Epithelial cell of prostate (primary cell): ENCODE measurements at regions not wholly inside any gene's neighbourhood (a gene's known extent, or its start where the extent isn't known, plus 50 kb on each side); places are given as distances from the start of the nearest gene placed in this dataset.
"Not testable (repeated sequence)": the region's sequence is repeated elsewhere in the genome, so short reads cannot be mapped to it uniquely, and the experiment has no call there.

Experiments
- DNase-seq: peaks from one replicate; pipeline ENCODE4 v3.0.0-alpha.2; 2011; ENCODE audit warnings: low read depth, low spot score
- H3K27ac ChIP-seq: fragments of 450-650 bp; 2 replicates; pipeline ENCODE4 v1.5.1; 2017; ENCODE audit warnings: mild to moderate bottlenecking

DNA sequence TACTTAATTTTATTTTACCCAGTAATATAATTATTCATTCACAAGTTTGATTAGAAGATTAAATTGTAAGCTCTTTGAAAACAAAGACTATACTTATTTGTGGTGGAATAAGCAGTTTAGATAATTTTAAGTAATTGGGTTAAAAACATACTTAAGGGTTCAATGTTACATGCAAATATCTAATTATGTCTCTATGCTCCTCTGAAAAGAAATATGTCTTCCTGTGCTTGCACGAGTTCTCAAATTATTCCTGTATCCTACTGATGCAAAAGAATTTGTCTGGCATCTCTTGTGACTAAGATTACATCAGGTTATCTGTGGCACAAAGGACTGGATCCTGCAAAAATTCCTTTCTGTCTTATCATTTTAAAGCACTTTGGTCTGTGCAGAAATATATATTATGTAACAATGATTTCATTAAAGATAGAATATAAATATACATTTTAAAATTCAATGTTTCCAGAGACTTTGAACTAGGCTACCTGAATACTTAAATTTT is 416.7 kb downstream of the COL11A1 start:
- no peak overlapping the region for H3K27ac ChIP-seq
- no peak for DNase-seq

DNA sequence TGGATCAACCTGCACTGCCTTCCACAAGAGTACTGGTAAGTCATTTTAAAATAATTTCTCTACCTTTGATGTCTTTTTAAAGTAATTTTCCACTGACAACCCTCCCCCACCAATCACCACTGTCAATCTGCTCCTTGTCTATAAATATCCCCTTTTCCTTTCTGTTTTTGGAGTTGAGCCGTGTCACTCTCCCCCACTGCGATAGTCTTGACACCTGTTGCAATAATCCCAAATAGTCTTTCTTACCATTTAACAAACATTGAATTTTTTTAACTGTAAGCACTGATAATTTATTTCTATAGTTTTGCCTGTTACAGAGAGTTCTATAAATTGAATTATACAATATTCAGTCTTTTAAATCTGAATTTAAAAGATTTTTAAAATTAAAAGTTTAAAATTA is 420.9 kb downstream of the COL11A1 start:
- DNase-seq: no peak
- H3K27ac ChIP-seq: no peak overlapping the region

DNA sequence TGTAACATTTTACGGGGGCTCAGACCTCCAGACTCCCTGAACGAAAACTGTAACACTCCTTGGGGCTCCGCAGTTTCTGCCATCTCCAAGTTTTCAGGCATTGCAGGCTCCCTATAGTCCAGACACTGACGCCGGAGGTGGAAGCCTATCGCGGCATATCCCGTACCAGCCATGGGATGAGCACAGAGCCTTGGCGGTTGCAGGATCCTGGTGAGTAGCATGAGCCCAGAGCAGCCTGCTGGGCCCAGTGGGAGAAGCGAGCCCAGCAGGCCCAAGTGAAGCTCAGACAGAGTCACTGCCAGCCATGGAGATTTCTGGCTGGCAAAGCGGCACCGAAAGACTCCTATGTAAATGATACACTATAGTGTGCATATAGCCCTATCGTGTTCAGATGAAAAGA is 446.8 kb downstream of the COL11A1 start:
- no peak overlapping the region for H3K27ac ChIP-seq
- DNase-seq: no peak

DNA sequence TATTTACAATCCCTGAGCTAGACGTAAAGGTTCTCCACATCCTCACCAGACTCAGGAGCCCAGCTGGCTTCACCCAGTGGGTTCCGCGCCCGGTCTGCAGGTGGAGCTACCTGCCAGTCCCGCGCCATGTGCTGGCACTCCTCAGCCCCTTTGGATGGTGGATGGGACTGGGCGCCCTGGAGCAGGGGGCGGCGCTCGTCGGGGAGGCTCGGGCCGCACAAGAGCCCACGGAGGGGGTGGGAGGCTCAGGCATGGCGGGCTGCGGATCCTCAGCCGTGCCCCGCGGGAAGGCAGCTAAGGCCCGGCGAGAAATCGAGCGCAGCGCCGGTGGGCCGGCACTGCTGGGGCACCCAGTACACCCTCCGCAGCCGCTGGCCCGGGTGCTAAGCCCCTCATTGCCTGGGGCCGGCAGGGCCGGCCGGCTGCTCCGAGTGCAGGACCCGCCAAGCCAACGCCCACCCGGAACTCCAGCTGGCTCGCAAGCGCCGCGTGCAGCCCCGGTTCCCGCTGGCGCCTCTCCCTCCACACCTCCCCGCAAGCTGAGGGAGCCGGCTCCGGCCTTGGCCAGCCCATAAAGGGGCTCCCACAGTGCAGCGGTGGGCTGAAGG is 448.3 kb downstream of the COL11A1 start:
- DNase-seq, H3K27ac ChIP-seq: not testable (repeated sequence)

DNA sequence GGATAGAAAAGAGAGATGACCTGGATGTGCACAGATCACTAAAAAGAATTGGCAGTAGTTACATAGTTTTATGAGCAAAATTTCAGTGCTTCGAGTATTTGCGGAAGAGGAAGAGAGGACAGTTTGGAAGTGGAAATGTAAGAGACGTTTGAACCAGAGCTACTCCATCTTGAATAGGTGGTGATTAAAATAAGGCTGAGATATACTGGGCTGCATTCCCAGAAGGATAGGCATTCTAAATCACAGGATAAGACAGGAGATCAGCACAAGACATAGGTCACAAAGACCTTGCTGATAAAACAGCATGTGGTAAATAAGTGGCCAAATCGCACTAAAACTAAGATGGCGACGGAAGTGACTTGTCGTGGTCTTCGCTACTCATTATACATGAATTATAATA is 453.3 kb downstream of the COL11A1 start:
- no peak overlapping the region for H3K27ac ChIP-seq
- no peak for DNase-seq

DNA sequence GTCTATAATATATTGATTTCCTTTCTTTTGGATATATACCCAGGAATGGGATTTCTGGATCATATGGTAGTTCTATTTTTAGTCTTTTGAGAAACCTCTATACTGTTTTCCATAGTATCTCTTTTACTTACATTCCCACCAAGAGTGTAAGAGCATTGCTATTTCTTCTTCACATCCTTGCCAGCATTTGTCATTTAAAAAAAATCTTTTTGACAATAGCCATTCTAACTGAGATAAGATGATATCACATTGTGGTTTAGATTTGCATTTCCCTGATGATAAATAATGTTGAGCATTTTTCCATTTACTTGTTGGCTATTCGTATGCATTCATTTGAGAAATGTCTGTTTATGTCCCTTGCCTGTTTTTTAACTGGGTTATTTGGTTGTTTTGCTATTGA is 467.4 kb downstream of the COL11A1 start:
- DNase-seq: no peak

DNA sequence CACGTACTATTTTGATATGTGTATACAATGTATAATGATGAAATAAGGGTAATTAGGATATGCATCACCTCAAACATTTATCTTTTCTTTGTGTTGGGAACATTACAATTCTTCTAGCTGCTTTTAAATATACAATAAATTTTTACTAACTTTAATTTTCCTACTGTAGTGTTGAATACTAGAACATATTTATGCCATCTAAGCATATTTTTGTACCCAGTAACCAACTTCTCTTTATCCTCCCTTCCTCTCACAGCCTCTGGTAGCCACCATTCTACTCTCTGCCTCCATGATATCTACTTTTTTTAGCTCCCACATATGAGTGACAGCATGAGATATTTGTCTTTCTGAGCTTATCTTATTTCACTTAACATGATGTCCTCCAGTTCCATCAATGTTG is 468.0 kb downstream of the COL11A1 start:
- no peak overlapping the region for H3K27ac ChIP-seq
- DNase-seq: no peak

More for the DNA sequence above, 467.4 kb downstream of the COL11A1 start:
- H3K27ac ChIP-seq: no peak overlapping the region

DNA sequence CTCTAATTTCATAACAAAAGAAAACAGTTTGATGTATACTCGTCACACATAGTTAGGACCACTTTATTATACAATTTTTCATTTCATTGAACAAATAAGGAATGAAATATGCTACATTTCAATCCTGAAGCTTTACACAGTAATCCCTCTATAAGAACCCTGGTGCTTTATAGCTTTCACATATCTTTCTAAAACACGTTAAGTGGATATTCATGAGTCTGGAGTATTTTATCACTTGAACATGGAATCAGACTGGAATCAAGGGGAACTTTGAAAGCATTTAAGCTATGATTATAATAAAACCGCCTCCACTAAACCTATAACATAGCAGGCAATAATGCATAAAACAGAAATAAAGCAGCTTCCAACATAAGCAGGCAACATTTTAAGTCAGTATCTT is 476.6 kb downstream of the COL11A1 start:
- DNase-seq: no peak

DNA sequence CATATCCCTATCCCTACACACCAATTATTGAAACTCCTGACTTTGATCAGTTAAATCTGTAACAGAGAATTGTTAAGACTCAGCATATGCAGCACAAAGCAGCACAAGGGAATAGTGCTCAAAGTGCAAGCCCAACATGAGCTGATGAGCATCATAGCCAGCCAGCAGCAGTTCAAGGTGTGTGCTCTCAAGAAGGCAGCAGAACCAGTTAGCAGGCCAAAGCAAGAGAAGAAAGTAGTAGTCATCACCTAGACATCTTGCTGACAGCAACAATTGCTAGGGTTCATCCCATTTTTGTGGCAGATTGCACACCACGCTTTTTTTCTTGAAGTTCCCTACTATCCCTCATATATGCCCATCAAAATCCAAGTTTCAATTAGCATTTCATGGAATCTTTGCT is 478.3 kb downstream of the COL11A1 start:
- DNase-seq: no peak
- H3K27ac ChIP-seq: no peak overlapping the region

More for the DNA sequence above, 476.6 kb downstream of the COL11A1 start:
- no peak overlapping the region for H3K27ac ChIP-seq

DNA sequence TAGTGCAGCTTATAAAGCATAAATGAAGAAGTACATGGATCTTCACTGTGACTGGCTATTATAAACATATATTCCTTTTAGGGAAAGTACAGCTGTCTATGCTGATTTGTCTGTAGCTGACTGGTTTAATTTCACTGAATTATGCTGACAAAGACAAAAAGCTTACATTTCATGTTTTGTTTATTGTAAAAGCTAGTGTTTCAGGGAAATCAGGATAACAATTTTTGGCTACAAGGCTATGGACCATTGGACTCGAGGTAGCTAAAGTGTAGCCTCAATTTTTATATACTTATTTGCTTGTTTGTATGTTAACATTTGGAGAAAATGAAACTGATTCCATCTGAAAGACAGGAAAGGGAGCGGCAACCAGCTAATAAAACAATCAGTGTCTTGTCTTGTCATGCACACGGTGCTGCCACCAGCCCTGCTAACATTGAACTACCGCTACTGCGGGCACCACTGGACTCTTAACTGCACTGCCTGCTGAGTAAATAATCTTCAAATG is 480.2 kb downstream of the COL11A1 start:
- peak; percentile 2 for DNase-seq
- no peak overlapping the region for H3K27ac ChIP-seq

DNA sequence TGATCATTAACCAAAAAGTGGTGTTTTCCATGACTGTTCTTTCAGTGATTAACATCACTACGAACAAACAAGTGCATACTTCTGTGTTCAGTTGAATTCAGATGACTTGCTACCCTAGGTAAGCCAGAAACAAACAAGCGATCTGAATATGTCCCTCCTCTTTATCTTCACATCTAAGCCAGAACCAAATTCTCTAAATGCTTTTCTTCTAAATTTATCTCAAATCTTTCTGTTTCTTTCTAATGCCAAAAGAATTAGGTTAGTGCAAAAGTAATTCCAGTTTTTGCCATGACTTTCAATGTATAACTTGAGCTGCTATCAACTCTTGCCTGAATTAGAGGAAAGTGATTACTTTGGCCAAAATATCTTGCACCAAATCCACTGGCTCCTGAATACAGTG is 481.2 kb downstream of the COL11A1 start:
- no peak for DNase-seq
- no peak overlapping the region for H3K27ac ChIP-seq

DNA sequence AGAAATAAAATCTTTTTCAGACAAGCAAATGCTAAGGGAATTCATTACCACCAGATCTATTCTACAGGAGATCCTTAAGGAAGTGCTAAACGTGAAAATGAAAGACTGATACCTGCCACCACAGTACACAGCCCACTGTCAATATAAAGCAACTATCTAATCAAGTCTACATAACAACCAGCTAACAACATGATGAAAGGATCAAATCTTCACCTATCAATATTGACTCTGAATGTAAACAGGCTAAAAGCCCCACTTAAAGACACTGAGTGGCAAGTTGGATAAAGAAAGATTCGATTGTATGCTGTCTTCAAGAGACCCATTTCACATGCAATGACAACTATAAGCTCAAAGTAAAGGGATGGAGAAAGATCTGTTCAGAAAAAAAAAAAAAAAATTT is 492.4 kb downstream of the COL11A1 start:
- no peak for DNase-seq
- H3K27ac ChIP-seq: no peak overlapping the region

DNA sequence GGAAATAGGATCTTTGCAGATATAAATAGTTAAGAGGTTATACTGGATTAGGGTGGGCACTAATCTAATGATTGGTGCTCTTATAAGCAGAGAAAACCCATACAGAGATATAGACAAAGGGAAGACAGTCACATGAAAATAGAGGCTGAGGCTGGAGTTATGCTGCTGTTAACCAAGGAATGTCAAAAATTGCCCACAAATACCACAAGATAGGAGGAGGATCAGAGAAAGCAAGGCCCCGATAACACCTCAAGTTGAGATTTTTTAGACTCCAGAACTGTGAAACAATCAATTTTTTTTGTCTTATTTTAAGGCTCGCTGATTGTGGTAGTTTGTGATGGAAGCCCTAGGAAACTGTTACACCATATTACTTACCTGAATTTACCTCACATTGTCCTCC is 513.2 kb downstream of the COL11A1 start:
- no peak overlapping the region for H3K27ac ChIP-seq
- DNase-seq: no peak

DNA sequence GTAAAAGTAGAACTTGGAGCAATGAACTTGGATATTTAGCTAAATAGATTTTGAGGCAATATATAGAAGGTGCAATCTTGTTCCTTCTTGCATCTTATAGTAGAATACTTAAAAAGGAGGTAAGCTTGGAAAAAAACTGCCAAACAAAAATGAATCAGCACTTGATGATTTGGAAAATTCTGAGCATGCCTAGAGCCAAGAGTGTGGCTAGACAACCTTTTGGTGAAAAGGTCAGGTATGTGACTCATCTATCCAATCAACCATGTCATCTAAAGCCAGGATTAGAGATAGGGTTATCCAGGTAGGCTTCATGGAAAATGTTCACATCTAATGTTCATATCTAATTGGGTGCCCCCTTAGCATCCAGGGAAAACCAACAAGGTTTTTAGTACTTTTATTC is 515.0 kb downstream of the COL11A1 start:
- DNase-seq: no peak
- no peak overlapping the region for H3K27ac ChIP-seq

DNA sequence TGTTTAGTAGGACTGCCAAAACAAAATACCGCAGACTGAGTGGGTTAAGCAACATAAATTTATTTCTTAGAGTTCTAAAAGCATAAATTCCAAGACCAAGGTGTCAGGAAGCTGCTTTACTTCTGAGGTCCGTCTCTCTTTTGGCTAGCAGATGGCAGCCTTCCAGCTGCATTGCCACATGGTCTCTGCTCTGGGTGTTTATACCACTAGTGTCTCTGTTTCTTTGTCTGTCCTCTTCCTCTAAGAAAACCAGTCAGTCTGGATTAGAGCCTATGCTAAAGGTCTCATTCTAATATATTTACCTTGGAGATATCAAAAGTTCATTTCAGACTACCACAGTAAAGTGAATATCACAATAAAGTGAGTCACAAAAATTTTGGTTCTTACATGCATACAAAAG is 519.8 kb downstream of the COL11A1 start:
- H3K27ac ChIP-seq: no peak overlapping the region
- DNase-seq: no peak

DNA sequence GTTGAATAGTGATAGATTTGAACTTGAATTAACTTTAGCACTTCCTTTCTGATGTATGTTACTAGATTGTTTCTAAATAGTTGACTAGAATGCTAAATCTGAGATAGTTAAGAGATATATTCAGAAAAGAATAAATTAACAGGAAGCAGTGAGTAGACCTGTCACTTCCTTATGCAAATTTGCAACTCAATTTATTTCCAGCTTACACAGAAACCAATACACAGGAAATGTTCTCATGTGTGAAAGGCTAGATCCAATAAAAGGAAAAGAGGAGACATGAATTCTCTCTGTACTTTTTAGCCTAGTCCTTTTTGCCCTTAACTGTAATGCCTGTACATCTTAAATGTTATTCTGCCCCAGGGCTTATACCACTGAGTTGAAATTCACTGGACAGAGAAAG is 522.3 kb downstream of the COL11A1 start:
- DNase-seq: no peak
- no peak overlapping the region for H3K27ac ChIP-seq

DNA sequence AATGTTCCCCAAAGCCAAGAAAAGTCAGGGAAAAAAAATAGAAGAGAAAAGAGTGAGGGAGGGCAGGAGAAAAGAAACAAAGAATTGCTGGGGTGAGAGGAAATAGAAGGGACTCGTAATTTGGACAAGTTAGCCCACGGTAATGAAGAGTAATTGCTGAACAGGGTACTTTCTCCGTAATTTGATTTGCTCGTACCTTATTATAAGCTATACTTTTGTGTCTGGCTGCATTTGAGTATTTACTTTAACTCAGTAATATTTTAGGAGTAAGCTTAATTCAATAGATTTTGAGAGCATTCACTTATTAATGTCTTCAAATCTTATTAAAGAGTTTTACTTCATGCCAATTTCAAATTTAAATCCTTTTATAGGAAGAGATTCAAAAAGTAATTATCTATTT is 527.5 kb downstream of the COL11A1 start:
- no peak for DNase-seq
- H3K27ac ChIP-seq: no peak overlapping the region

DNA sequence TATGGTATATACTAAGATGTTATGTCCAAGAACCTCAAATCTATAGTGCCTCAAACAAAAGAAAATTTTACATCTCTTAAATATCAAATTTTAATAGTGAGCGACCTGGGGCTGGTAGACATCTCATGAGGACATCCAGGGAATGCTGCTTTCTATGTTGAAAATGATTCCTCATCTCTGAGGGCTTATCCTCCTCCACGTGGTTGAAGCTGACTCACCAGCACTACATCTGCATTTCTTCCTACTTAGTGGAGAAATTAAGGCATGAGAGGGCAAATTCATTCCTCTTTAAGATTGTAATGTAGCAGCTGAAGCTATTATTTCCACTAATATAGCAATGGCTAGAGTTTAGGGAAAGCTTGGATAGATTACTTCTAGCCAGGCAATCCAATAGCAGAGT is 529.5 kb downstream of the COL11A1 start:
- DNase-seq: no peak

DNA sequence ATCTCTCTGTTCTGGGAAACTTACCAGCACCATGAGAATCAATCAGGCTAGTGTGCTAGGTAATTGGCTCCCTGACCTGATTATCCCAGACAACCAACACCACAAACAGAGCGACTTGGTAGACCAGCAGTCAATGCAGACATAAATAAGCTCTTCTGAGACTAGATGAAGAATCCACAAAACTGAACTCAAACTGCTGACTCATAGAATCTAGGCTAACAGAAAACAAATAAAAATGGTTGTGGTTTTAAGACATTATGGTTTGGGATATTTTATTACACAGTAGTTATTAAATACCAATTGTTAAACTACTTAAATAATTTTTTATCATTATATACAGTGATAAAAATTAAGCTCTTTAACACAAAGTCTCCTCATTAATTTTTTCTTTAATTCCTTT is 535.7 kb downstream of the COL11A1 start:
- DNase-seq: no peak
- no peak overlapping the region for H3K27ac ChIP-seq

More for the DNA sequence above, 529.5 kb downstream of the COL11A1 start:
- no peak overlapping the region for H3K27ac ChIP-seq

DNA sequence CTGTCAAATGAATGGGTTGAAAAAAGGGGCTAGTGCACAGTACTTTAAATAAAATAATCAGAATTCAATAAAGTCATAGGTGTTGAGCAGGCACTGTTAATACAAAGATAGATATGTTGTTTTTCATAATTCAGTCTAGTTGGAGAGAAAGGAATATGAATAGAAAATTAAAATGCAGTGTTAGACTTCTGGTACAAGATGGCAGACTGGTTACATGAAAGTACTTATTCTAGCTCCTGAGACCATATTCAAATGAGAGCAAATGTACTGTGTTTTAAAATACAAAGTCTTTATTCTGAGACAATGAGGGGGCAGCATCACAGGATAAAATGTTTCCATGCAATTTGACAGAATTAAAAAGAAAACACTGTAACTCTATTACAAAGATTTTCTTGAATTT is 542.1 kb downstream of the COL11A1 start:
- no peak overlapping the region for H3K27ac ChIP-seq
- no peak for DNase-seq

DNA sequence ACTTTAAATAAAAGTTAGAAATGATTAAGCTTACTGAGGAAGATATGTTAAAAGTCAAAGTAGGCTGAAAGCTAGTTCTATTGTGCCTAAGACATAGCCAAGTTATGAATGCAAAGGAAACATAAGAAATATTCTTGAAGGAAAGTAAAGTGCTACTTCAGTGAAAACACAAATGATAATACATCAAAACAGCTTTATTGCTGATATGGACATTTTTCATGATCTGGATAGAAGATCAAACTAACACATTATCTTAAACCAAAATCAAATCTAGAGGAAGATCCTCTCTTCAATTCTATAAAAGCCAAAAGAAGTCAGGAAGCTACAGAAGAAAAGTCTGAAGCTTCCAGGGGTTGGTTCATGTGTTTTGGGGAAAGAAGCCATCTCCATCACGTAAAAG is 545.9 kb downstream of the COL11A1 start:
- no peak overlapping the region for H3K27ac ChIP-seq
- no peak for DNase-seq

DNA sequence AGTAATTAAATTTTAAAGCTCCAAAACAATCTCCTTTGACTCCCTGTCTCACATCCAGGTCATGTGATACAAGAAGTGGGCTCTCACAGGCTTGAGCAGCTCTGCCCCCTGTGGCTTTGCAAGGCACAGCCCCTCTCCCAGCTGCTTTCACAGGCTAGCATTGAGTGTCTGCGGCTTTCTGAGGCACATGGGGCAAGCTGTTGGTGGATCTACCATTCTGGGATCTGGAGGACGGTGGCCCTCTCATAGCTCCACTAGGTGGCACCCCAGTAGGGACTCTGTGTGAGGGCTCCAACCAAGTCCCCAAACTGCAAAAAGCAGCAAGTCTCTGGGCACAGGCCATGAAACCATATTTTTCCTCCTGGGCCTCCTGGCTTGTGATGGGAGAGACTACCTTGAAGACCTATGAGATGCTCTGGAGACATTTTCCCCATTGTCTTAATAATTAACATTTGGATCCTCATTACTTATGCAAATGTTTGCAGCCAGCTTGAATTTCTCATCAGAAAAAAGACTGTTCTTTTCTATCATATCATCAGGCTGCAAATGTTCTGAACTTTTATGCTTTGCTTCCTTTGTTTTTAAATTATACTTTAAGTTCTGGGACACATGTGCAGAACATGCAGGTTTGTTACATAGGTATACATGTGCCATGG is 554.1 kb upstream of the OLFM3 start:
- no peak overlapping the region for H3K27ac ChIP-seq
- DNase-seq: no peak
